Breast epithelium (tissue), 3 donors: ENCODE measurements at regions not wholly inside any gene's neighbourhood (a gene's known extent, or its start where the extent isn't known, plus 50 kb on each side); places are given as distances from the start of the nearest gene placed in this dataset.

Experiments
- POLR2A ChIP-seq: fragments of 450-650 bp; IDR thresholded peaks from one replicate; pipeline ENCODE4 v1.6.1; 2016; ENCODE audit warnings: antibody characterized with exemption, mild to moderate bottlenecking, moderate library complexity
- POLR2AphosphoS5 ChIP-seq, 3 donors: sonication (generic); formaldehyde crosslinking; IDR thresholded peaks; one replicate each; pipeline ENCODE4 v1.6.1; 2017; ENCODE audit warnings: antibody characterized with exemption in 3 of 3
- TF ChIP-seq, protein P1 (sequence below), 3 donors: fragments of 450-650 bp; IDR thresholded peaks; one replicate each; pipeline ENCODE4 v1.5.1; 2016 to 2017; ENCODE audit warnings: antibody characterized with exemption in 3 of 3, mild to moderate bottlenecking in 3 of 3, moderate library complexity in 3 of 3

DNA sequence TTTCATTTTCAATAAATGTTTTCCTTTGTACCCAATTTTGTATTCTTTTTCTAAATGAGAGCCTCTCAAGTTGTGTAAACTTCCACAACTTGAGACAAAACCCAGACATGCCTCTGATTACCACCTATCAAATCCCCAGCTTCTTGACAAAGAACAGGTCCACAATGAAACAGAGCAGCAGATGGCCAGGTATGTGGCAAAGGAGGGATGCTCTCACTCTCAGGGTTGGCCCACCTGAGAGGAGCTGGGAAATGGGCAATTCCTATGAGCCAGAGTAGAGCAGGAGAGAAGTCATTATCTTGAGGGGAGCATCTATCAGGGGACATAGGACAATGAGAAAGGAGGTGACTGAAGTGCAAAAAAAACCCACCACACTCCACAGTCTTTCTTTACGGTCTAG lies 273.5 kb upstream of the FAM241A start:
- TF ChIP-seq, protein P1, sequence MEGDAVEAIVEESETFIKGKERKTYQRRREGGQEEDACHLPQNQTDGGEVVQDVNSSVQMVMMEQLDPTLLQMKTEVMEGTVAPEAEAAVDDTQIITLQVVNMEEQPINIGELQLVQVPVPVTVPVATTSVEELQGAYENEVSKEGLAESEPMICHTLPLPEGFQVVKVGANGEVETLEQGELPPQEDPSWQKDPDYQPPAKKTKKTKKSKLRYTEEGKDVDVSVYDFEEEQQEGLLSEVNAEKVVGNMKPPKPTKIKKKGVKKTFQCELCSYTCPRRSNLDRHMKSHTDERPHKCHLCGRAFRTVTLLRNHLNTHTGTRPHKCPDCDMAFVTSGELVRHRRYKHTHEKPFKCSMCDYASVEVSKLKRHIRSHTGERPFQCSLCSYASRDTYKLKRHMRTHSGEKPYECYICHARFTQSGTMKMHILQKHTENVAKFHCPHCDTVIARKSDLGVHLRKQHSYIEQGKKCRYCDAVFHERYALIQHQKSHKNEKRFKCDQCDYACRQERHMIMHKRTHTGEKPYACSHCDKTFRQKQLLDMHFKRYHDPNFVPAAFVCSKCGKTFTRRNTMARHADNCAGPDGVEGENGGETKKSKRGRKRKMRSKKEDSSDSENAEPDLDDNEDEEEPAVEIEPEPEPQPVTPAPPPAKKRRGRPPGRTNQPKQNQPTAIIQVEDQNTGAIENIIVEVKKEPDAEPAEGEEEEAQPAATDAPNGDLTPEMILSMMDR (IDR thresholded peaks at IDR 0.05) = no peak
- TF ChIP-seq POLR2A (no peak), POLR2AphosphoS5 (IDR thresholded peaks at IDR 0.05) (no peak)
